ENCODE measurements at regions not wholly inside any gene's neighbourhood (a gene's known extent, or its start where the extent isn't known, plus 50 kb on each side); places are given as distances from the start of the nearest gene placed in this dataset.
"Not testable (repeated sequence)": the region's sequence is repeated elsewhere in the genome, so short reads cannot be mapped to it uniquely, and the experiment has no call there.

DNA sequence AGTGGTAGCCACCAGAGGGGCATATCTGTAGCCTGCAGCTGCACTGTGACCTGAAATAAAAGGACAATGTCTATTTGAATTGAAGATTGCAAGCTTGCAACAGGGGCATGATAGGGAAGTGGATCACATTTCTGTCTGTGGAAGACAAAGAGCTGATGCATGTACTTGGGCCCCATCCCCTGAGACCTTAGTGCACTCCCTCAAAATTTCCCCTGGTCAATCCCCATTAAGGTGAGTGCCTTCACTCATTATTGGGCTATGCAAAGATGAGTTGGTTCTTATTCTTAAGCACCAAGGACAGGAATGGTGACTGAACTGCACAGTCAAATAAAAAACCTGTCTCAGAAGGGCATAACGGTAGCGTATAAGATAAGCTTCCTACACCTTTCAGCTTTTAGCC is 273.1 kb upstream of the ARSJ start:
- no peak for FAIRE-seq

DNA sequence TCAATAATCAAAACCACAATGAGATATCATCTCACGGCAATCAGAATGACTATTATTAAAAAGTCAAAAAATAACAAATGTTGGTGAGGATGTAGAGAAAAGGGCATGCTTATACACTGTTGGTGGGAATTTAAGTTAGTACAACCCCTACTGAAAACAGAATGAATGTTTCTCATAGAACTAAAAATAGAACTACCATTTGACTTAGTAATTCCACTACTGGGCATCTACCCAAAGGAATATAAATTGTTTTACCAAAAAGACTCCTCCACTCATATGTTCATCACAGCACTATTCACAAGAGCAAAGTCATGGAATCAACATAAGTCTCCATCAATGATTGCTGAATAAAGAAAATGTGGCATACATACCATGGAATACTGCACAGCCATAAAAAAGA is 278.1 kb upstream of the ARSJ start:
- no peak for FAIRE-seq

DNA sequence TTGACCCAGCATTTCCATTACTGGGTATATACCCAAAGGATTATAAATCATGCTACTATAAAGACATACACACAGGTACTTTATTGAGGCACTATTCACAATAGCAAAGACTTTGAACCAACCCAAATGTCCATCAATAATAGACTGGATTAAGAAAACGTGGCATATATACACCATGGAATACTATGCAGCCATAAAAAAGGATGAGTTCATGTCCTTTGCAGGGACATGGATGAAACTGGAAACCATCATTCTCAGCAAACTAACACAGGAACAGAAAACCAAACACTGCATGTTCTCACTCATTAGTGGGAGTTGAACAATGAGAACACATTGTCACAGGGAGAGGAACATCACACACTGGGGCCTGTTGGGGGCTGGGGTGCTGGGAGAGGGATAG is 283.0 kb upstream of the ARSJ start:
- FAIRE-seq, result not testable (repeated sequence)

GRCh38 chr4:114263233-114263632 is 283.8 kb upstream of the ARSJ start:
- FAIRE-seq, result no peak

DNA sequence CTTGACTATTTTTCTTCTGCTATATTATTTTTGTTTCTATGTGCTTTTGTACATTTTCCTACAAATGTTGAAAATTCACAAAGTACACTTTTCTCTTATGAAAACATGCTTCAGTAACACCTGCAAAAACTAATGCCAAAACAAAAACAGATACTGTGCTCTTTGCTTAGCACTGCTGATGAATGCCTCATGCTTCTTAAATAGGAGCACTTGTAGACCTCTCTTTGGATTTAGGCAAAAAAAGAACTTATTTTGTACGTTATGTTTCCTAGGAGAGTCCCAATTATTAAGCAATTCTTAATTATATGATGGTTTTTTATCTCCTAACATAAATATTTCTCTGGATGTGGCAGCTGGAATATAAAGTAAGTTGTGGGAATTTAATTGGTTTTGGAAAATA is 285.0 kb upstream of the ARSJ start:
- FAIRE-seq, result no peak

DNA sequence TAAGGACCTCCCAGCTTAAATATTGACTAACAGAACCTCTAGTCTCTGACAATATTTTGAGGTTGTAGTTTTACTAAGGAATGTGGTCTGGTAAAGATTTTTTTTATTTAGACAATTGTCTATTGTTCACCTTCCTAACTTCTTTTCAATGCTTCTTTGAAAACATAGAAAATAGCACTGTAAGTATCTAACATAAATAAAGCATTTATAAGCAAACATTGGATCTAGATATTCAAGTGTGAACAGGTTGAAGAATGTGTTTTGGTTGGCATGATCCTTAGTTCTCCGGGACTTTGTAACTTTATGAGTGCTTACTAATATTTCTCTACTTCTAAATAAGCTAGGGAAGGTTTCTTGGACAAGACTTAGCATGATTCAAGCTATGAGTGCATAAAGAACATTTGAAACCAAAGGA is 285.4 kb upstream of the ARSJ start:
- no peak for FAIRE-seq

- no peak for FAIRE-seq
Observed at GRCh38 chr4:114265342-114265741, 285.9 kb upstream of the ARSJ start.

GRCh38 chr4:114267976-114268375 is 288.5 kb upstream of the ARSJ start:
- no peak for FAIRE-seq

GRCh38 chr4:114271031-114271430 is 291.6 kb upstream of the ARSJ start:
- no peak for FAIRE-seq

DNA sequence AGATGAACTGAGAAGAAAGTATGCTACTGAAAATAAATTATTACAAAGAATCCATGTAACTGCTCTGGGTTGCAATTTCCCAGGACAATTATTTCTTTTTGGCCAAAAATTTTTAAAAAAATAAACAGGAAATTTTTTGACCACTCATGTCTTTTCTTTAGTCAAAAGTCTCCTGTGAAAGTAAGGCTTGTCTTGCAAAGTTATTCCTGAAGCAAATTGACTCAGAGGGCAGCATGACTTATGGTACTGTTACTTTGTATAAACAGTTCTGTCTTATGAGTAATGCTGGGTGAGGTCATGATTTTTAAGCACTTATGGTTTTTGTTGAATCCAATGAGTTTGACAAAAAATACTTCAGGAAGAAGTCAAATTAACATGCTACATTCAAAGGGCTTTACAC is 292.8 kb upstream of the ARSJ start:
- FAIRE-seq, result no peak

GRCh38 chr4:114273238-114273637 is 293.8 kb upstream of the ARSJ start:
- no peak for FAIRE-seq

DNA sequence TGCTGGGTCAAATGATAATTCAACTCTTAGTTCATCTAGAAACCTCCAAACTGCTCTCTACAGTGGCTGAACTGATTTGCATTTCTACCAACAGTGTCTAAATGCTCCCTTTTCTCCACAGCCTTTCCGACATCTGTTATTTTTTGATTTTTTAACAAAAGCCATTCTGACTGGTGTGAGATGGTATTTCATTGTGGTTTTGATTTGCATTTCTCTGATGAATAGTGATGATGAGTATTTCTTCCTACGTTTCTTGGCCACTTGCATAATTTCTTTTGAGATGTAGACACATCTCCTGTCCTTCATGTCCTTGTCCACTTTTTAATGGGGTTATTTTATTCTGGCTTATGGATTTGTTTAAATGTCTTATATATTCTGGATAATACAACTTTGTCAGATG is 298.2 kb upstream of the ARSJ start:
- no peak for FAIRE-seq

- FAIRE-seq, result no peak
Observed at GRCh38 chr4:114279066-114279465, 299.6 kb upstream of the ARSJ start.

DNA sequence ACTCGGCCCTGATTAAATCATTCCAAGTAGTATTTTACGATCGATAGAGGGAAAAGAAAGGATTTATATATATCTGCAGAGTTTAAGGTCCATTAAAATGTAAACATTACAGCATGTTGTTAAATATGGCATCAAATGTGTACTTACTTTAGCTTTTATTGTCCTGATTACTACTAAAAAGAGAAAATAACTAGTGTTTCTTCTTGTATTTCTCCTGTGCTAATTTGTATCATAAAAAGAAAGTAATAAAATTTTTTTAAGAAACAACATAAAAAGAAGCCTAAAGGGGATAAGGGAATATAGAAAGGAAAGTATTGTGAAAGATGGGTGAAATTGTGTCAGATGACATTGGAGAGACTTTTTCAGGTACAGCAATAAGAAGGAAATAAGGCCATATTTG is 300.3 kb upstream of the ARSJ start:
- FAIRE-seq, result no peak

DNA sequence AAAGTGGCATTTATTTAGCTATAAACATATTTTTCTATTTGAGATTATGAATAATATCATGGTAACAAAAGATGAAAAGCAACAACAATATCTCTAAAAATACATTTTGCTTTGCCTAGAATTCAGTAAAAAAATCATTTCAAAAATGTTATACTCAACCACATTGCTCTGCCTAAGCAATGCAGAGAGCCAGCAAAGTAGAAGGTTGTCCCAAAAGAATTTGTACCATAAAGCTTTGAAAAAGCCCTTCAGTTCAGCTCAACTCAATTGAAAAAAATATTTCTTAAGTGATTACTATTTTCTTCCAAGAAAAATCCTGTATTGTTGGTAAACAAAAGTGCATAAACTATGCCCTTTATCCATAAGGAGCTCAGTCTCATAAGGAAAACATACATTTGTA is 301.2 kb upstream of the ARSJ start:
- no peak for FAIRE-seq

- no peak for FAIRE-seq
Observed at GRCh38 chr4:114281164-114281960, 301.9 kb upstream of the ARSJ start.

GRCh38 chr4:114282937-114283336 is 303.5 kb upstream of the ARSJ start:
- FAIRE-seq, result no peak

GRCh38 chr4:114284629-114285028 is 305.2 kb upstream of the ARSJ start:
- no peak for FAIRE-seq

- FAIRE-seq, result no peak
Observed at GRCh38 chr4:114286262-114286810, 306.9 kb upstream of the ARSJ start.

- no peak for FAIRE-seq
Observed at GRCh38 chr4:114287079-114287696, 307.7 kb upstream of the ARSJ start.

- FAIRE-seq, result no peak
Observed at GRCh38 chr4:114296126-114296525, 302.5 kb upstream of the UGT8 start.

GRCh38 chr4:114302472-114302871 is 296.1 kb upstream of the UGT8 start:
- no peak for FAIRE-seq

- no peak for FAIRE-seq
Observed at GRCh38 chr4:114304046-114304445, 294.6 kb upstream of the UGT8 start.

- no peak for FAIRE-seq
Observed at GRCh38 chr4:114304567-114304966, 294.0 kb upstream of the UGT8 start.

- no peak for FAIRE-seq
Observed at GRCh38 chr4:114306946-114307345, 291.7 kb upstream of the UGT8 start.
